ENCODE measurements at regions not wholly inside any gene's neighbourhood (a gene's known extent, or its start where the extent isn't known, plus 50 kb on each side); places are given as distances from the start of the nearest gene placed in this dataset.

GRCh38 chr4:111773858-111774257 is 371.4 kb upstream of the FAM241A start:
- TF ChIP-seq ELK1 (IDR thresholded peaks at IDR 0.05; ENCODE audit: low read depth, low read length) (no peak), NRF1 (conservative IDR thresholded peaks at IDR 0.05; ENCODE audit: low read depth, low read length) (no peak), RAD21 (IDR thresholded peaks at IDR 0.05; ENCODE audit: insufficient read depth, low read depth, low read length) (no peak), CTCF (IDR thresholded peaks at IDR 0.05 in 2 of 3, conservative IDR thresholded peaks at IDR 0.05 in 1 of 3; ENCODE audit: control insufficient read depth in 2 of 3, extremely low read depth in 1 of 3, insufficient read depth in 1 of 3, low read depth in 3 of 3, low read length in 3 of 3) (no peak), ZNF217 (IDR thresholded peaks at IDR 0.05) (no peak), CBFB (IDR thresholded peaks at IDR 0.05; ENCODE audit: low read depth) (no peak), HDAC6 (IDR thresholded peaks at IDR 0.05; ENCODE audit: unreplicated experiment) (no peak), RAD51 (IDR thresholded peaks at IDR 0.05) (no peak)
